ENCODE measurements at regions not wholly inside any gene's neighbourhood (a gene's known extent, or its start where the extent isn't known, plus 50 kb on each side); places are given as distances from the start of the nearest gene placed in this dataset.

DNA sequence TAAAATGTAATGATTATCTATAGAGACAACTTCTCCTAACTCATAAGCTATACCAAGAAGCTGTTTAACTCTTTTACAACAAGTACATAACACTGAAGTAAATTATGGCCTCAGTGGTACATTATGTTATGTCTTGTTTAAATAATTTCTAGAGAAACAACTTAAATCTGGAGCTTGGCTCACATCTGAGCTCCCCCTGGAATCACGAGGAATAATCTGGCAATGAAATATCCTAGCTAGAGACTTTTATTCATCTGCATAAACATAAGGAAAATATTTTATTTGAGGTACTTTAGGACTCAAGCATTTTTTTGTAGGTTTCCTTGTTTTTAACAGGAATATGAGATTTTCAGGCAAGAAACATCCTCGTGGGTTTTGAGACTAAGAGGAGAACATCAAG, 354.7 kb upstream of the SLC7A11 start:
- TF ChIP-seq, protein P1, sequence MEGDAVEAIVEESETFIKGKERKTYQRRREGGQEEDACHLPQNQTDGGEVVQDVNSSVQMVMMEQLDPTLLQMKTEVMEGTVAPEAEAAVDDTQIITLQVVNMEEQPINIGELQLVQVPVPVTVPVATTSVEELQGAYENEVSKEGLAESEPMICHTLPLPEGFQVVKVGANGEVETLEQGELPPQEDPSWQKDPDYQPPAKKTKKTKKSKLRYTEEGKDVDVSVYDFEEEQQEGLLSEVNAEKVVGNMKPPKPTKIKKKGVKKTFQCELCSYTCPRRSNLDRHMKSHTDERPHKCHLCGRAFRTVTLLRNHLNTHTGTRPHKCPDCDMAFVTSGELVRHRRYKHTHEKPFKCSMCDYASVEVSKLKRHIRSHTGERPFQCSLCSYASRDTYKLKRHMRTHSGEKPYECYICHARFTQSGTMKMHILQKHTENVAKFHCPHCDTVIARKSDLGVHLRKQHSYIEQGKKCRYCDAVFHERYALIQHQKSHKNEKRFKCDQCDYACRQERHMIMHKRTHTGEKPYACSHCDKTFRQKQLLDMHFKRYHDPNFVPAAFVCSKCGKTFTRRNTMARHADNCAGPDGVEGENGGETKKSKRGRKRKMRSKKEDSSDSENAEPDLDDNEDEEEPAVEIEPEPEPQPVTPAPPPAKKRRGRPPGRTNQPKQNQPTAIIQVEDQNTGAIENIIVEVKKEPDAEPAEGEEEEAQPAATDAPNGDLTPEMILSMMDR (IDR thresholded peaks at IDR 0.05) = no peak
- TF ChIP-seq POLR2A (IDR thresholded peaks at IDR 0.05) (no peak), POLR2AphosphoS5 (IDR thresholded peaks at IDR 0.05) (no peak)
- intact Hi-C loops (cut with DNase I) = no loop called here
- Histone ChIP-seq H3K27ac (no peak overlapping the region), H3K4me1 (replicated peaks) (no peaks in the 10 kb centered on the region), H3K36me3 (no peaks in the 10 kb centered on the region), H3K9me3 (no peaks in the 10 kb centered on the region), H3K27me3 (replicated peaks; ENCODE audit: insufficient read depth) (no peaks in the 10 kb centered on the region), H3K4me3 (no peak overlapping the region)
- no peak for DNase-seq (ENCODE audit: low spot score)
- WGBS = 42% methylated on average over 2 of the region's 2 CpGs

DNA sequence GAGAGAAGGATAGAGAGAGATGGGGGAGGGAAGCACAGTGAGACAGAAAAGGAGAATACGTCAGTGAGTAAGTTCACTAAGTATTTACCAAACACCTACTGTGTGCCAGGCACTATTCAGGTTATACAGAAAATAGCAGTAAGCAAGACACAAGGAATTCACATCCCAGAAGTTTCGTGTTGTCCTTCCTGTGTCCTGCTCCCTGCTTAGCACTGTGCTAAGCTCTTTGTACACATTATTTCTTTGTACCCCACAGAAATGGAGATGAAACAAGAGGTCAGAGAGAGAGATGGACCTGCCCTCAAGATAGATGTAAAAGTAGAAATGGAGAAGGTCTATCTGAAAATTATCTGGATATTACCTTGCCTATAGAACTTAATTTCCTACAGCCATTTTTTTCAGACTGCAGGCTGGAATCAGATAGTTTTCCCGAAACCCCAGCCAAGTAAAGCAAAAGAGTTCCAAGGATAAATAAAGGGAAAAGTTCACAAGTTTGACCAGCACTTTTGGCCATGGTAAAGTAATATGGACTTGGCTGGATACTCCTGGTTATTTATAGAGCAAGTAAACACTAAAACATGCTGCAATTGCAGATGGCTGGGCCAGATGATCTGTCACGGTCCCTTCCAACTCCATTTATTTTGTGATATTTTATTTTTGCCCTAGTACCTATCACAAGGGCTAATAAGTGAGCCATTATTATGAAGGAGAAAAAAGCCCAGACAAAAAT, 353.7 kb upstream of the SLC7A11 start:
- intact Hi-C loops (cut with DNase I) = no loop called here
- TF ChIP-seq POLR2AphosphoS5 (IDR thresholded peaks at IDR 0.05) (peak; percentile 75), POLR2A (IDR thresholded peaks at IDR 0.05) (no peak)
- Histone ChIP-seq H3K4me3 (no peak overlapping the region), H3K27ac (no peak overlapping the region), H3K27me3 (replicated peaks; ENCODE audit: insufficient read depth) (no peaks in the 10 kb centered on the region), H3K4me1 (replicated peaks) (no peaks in the 10 kb centered on the region), H3K9me3 (no peaks in the 10 kb centered on the region), H3K36me3 (no peaks in the 10 kb centered on the region)
- peak; percentile 13 for DNase-seq (ENCODE audit: low spot score)
- WGBS = 40% methylated on average over 4 of the region's 4 CpGs

DNA sequence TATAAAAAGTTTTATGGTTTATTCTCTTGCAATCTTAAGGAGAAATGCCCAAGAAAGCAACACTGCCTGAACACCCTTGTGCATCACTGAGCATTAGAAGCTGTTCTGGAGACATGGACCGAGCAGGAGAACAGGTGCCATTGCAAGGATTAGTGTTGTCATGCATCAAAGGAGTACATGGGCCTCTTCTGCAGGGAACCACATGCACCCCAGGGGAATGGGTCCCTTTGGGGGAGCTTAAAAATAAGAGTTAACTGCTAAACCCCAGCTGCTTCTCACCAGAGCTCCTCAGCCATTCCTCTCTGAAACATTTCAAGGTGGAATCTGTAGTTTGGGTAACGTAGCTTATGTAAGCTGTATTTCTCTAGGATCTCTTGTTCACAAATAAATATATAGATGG, 353.0 kb upstream of the SLC7A11 start:
- DNase-seq (ENCODE audit: low spot score) = no peak
- 98% methylated on average over 2 of the region's 2 CpGs for WGBS
- no peak overlapping the region for H3K27ac ChIP-seq
- no peaks in the 10 kb centered on the region for H3K4me1 ChIP-seq (replicated peaks)
- intact Hi-C loops (cut with DNase I) = no loop called here
- no peaks in the 10 kb centered on the region for H3K9me3 ChIP-seq
- no peaks in the 10 kb centered on the region for H3K27me3 ChIP-seq (replicated peaks; ENCODE audit: insufficient read depth)
- TF ChIP-seq POLR2A (IDR thresholded peaks at IDR 0.05) (no peak), POLR2AphosphoS5 (IDR thresholded peaks at IDR 0.05) (no peak)
- TF ChIP-seq, protein P1 (IDR thresholded peaks at IDR 0.05) = no peak
- no peak overlapping the region for H3K4me3 ChIP-seq
- H3K36me3 ChIP-seq = no peaks in the 10 kb centered on the region

DNA sequence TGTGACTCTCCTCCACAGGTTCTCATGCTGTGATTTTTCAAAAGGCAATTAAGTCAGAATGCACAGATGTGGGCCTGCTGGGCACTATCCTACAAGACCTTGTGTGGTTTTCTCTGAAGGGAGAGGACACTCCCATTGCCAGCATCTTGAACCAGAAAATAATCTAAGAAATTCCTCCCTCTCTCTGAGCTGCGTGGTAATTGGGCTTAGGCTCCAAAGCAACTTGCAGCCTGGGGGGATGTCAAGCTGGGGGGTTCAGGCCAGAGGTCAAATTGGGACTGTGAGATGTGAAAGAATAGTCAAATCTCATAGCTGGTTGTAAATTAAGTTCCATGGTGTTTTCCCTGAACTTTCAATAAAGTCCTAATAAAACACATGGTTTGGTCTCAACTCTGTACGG, 350.6 kb upstream of the SLC7A11 start:
- Histone ChIP-seq H3K4me3 (no peak overlapping the region), H3K36me3 (no peaks in the 10 kb centered on the region), H3K27me3 (replicated peaks; ENCODE audit: insufficient read depth) (no peaks in the 10 kb centered on the region), H3K9me3 (no peaks in the 10 kb centered on the region), H3K4me1 (replicated peaks) (no peaks in the 10 kb centered on the region), H3K27ac (no peak overlapping the region)
- TF ChIP-seq POLR2AphosphoS5 (IDR thresholded peaks at IDR 0.05) (no peak), POLR2A (IDR thresholded peaks at IDR 0.05) (no peak)
- TF ChIP-seq, protein P1 (IDR thresholded peaks at IDR 0.05) = no peak
- 76% methylated on average over 2 of the region's 2 CpGs for whole genome bisulfite sequencing
- intact Hi-C loops (cut with DNase I) = no loop called here
- no peak for DNase-seq (ENCODE audit: low spot score)

DNA sequence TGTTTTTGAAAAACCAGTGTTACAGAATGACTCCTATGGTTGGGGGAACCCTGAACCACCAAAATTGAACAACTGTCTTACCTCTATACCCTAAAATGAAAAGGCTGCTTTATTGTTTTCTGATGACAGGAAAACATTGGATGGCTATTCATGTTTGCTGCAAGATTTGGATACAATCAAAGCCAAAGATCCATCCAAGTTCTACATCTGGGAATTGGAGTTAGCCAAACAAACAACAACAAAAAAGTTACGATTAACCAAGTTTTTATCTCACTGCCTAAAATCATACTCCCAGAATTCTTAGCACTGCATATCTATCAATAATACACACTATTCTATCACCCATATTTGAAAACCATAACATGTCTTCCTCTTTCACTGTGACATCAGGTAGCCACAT, 349.7 kb upstream of the SLC7A11 start:
- Histone ChIP-seq H3K9me3 (no peaks in the 10 kb centered on the region), H3K4me1 (replicated peaks) (no peaks in the 10 kb centered on the region), H3K36me3 (no peaks in the 10 kb centered on the region), H3K27me3 (replicated peaks; ENCODE audit: insufficient read depth) (no peaks in the 10 kb centered on the region), H3K27ac (no peak overlapping the region), H3K4me3 (no peak overlapping the region)
- no peak for TF ChIP-seq POLR2A (IDR thresholded peaks at IDR 0.05)
- TF ChIP-seq POLR2AphosphoS5 (IDR thresholded peaks at IDR 0.05) = no peak
- TF ChIP-seq, protein P1 (IDR thresholded peaks at IDR 0.05) = no peak
- no peak for DNase-seq (ENCODE audit: low spot score)
- WGBS = 41% methylated on average over 1 of the region's 1 CpG
- intact Hi-C loops (cut with DNase I) = no loop called here
